Upper lobe of left lung (tissue), 4 donors: ENCODE measurements at regions not wholly inside any gene's neighbourhood (a gene's known extent, or its start where the extent isn't known, plus 50 kb on each side); places are given as distances from the start of the nearest gene placed in this dataset.

Experiments used
- CTCF ChIP-seq, 6 experiments: fragments of 450-650 bp in 4 of 6; fragments of 200-600 bp in 2 of 6; sonication (generic) in 2 of 6; IDR thresholded peaks; one replicate each; pipeline ENCODE4 v1.5.1; 2016 to 2019; ENCODE audit warnings: antibody characterized with exemption in 6 of 6
- POLR2A ChIP-seq, 4 donors: fragments of 450-650 bp; IDR thresholded peaks; one replicate each; pipeline ENCODE4 v1.5.1; 2016 to 2017; ENCODE audit warnings: antibody characterized with exemption in 4 of 4, mild to moderate bottlenecking in 2 of 4
- POLR2AphosphoS5 ChIP-seq, 2 donors: sonication (generic); formaldehyde crosslinking; IDR thresholded peaks; one replicate each; pipeline ENCODE4 v1.5.1; 2017; ENCODE audit warnings: antibody characterized with exemption in 2 of 2

GRCh38 chr6:50993941-50994720 lies 175.5 kb downstream of the TFAP2B start:
- TF ChIP-seq CTCF (IDR thresholded peaks at IDR 0.05) (no peak), POLR2A (IDR thresholded peaks at IDR 0.05) (no peak), POLR2AphosphoS5 (IDR thresholded peaks at IDR 0.05) (no peak)
